Activated CD8-positive, alpha-beta memory T cell treated with anti-CD3 and anti-CD28 coated beads for 1 hour (primary cell): ENCODE measurements at regions not wholly inside any gene's neighbourhood (a gene's known extent, or its start where the extent isn't known, plus 50 kb on each side); places are given as distances from the start of the nearest gene placed in this dataset.
"Not testable (repeated sequence)": the region's sequence is repeated elsewhere in the genome, so short reads cannot be mapped to it uniquely, and the experiment has no call there.

Source experiments
- DNase-seq, 2 donors: peaks; one replicate each; pipeline ENCODE4 v3.0.0-alpha.2; 2020; ENCODE audit warnings: low read depth in 1 of 2; ENCODE audit errors: extremely low read depth in 1 of 2

- DNase-seq, result no peak
Observed at GRCh38 chr7:113784316-113784715, 134.5 kb downstream of the PPP1R3A start.

DNA sequence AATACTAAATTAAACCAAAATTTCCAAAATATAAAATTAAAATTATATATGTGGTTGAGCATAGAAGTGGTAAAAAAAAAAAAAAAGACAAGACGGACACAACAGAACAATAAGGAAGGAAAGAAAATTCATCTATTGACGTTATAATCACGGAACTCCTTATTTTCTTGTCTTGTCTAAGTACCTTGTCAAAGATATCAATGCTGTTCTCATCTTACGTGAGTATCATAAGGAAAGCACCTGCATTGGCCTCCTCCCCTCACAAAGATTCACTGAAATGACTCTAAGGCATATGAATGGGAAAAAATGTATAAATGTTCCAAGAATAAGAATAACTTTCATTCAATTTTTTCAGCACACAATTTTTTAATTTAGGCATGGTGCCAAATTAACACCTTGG, 135.4 kb downstream of the PPP1R3A start:
- DNase-seq, result no peak

GRCh38 chr7:113775804-113776203, 143.0 kb downstream of the PPP1R3A start:
- no peak for DNase-seq

GRCh38 chr7:113775401-113775800, 143.4 kb downstream of the PPP1R3A start:
- no peak for DNase-seq

- DNase-seq, result no peak
Observed at GRCh38 chr7:113774182-113774807, 144.5 kb downstream of the PPP1R3A start.

- DNase-seq, result no peak
Observed at GRCh38 chr7:113770146-113770738, 148.6 kb downstream of the PPP1R3A start.

GRCh38 chr7:113768387-113768786, 150.4 kb downstream of the PPP1R3A start:
- DNase-seq, result no peak

GRCh38 chr7:113764401-113765035, 154.3 kb downstream of the PPP1R3A start:
- no peak for DNase-seq

- no peak for DNase-seq
Observed at GRCh38 chr7:113763226-113763625, 155.6 kb downstream of the PPP1R3A start.

DNA sequence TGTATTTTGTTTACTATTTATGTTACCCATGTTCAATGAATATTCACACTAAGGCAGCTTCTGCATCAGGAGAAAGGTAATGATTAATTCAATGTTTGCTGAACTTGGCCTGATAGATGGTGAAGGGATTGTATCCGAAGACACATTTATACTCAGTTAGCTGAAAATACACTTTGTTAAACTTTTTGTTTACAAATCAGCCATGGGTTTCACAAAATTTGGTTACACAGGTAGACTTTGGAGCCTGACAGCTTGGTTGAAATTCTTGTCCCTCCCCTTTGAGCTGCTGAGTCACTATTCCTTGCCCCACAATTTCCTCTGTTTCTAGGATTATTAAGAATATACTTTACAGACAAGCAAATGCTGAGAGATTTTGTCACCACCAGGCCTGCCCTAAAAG, 162.6 kb downstream of the PPP1R3A start:
- DNase-seq, result no peak

DNA sequence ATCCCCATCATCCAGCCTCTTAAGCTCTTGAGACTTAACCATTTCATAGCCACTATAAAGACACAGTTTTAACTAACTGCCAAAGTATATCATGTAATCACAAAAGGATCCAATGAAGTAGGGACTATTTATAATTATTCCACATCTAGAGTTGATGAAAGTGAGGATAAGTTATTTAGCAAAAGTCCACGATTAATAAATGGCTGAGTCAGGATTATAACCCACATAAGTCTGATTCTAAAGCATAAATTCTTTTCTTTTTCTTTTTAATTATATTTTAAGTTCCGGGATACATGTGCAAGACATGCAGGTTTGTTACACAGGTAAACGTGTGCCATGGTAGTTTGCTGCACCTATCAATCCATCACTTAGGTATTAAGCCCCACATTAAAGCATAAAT, 166.1 kb downstream of the PPP1R3A start:
- DNase-seq, result no peak

DNA sequence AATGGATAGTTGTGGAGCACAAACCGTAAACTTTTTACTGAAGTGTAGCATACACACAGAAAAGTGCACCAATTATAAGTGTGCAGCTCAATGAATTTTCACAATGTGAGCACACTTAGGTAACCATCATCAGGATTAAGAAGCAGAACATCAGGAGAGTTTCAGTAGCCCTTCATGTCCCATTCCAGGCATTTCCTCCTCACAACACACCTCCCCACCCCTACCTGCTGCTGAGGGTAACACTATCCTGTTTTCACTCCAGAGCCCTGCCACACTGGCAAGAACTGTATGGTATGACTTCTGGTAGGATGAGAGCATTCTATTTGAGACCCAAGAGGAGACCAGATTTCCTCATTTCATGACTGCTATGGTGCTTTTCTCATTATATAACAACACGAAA, 166.5 kb downstream of the PPP1R3A start:
- no peak for DNase-seq

DNA sequence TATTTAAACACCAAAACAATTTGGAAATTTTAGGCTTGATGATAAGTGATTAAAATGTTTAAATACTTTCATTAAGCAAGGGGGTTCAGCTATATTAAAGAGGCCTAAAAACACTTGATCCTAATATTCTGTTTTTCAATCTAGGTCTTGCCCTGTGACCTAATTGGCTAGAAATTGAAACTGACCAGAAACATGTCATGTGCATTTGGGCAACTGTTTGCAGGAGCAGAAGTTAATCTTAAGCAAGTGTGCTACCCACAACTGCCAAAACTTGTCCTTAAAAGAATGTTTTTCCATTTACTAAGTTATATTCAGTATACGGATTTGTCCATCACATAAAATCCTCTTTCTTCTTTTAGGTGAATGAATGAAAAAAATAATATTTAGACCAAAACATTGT, 167.3 kb downstream of the PPP1R3A start:
- DNase-seq, result no peak

DNA sequence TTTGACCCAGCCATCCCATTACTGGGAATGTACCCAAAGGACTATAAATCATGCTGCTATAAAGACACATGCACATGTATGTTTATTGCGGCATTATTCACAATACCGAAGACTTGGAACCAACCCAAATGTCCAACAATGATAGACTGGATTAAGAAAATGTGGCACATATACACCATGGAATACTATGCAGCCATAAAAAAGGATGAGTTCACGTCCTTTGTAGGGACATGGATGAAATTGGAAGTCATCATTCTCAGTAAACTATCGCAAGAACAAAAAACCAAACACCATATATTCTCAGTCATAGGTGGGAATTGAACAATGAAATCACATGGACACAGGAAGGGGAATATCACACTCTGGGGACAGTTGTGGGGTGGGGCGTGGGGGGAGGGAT, 170.4 kb downstream of the PPP1R3A start:
- not testable (repeated sequence) for DNase-seq

GRCh38 chr7:113742946-113743431, 175.8 kb downstream of the PPP1R3A start:
- DNase-seq, result not testable (repeated sequence)

DNA sequence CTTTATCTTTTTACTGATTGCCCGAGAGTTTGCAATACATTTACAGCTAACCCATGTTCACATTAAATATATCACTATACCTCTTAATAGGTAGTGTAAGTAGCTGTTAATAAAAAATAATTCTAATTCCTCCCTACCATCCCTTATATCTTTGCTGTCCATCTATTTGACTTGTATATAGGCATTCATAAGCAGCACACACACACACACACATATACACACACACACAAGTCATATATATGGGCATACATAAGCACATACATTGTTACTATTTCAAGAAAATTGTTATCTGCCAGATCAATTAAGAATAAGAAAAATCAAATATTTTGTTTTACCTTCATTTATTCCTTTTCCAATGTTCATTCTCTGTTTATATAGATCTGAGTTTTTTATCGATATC, 176.4 kb downstream of the PPP1R3A start:
- DNase-seq, result no peak

DNA sequence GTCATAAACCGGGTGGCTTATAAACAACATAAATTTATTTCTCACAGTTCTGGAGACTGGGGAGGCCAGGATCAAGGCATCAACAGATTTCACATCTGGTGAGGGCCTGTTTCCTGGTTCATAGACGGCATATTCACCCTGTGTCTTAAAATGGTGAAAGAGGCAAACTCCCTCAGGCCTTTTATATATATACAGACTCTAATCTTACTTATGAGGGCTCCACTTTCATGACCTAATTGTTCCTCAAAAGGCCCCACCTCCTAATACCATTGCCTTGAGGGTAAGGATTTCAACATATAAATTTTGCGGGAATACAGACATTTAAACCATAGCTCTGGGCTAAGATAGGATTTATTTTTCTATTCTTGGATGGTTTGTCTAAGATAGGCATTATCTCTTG, 187.2 kb downstream of the PPP1R3A start:
- no peak for DNase-seq

- no peak for DNase-seq
Observed at GRCh38 chr7:113730309-113730955, 188.4 kb downstream of the PPP1R3A start.

DNA sequence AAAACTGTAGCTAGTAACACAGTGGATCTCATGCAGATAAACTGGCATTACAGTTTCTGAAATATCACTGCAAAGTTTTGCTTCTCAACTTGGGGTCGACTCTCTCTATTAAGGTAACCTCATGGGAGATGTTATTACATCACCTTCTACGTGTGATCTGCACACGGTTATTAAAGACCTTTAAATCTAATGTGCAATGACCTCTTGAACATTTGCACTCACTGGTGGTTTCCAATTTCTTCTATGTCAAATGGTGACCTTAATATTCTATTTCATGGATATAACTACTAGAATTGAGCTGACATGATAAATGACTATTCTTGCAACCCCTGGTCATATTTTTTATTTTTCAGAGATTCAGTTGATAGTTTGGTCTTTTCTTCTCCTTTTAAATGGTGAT, 191.3 kb downstream of the PPP1R3A start:
- DNase-seq, result no peak

DNA sequence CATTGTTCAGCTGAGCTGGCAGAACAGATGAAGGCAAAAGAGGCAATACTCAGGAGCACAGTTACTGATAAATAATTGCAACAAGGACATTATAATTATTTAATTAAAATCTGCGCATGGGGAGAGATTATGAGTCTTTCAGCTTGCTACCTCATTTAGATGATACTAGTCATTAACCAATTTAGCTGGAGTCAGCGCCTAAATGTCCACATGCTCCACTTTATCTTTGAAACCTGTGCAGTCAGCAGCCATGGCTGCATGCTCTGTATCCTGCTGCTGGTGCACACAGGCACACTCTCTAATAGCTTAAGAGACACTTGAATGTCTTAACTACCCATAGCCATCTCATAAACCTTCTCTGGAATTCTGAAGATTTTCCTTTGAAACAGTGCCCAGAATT, 196.8 kb downstream of the PPP1R3A start:
- DNase-seq, result no peak

- no peak for DNase-seq
Observed at GRCh38 chr7:113717739-113718138, 201.1 kb downstream of the PPP1R3A start.
